BLaER1 (cell line): ENCODE measurements at regions not wholly inside any gene's neighbourhood (a gene's known extent, or its start where the extent isn't known, plus 50 kb on each side); places are given as distances from the start of the nearest gene placed in this dataset.

ENCODE experiments used
- H3K27ac ChIP-seq: shearing (Covaris generic); formaldehyde crosslinking; 2 replicates; pipeline ENCODE4 v1.8.1; 2022
- H3K27me3 ChIP-seq: shearing (Covaris generic); formaldehyde crosslinking; 2 replicates; pipeline ENCODE4 v1.8.1; 2022
- H3K36me3 ChIP-seq: shearing (Covaris generic); formaldehyde crosslinking; 2 replicates; pipeline ENCODE4 v1.8.1; 2022
- H3K4me1 ChIP-seq: shearing (Covaris generic); formaldehyde crosslinking; 2 replicates; pipeline ENCODE4 v1.8.1; 2022
- H3K4me2 ChIP-seq: shearing (Covaris generic); formaldehyde crosslinking; 2 replicates; pipeline ENCODE4 v1.8.1; 2022
- H3K4me3 ChIP-seq: shearing (Covaris generic); formaldehyde crosslinking; 2 replicates; pipeline ENCODE4 v1.8.1; 2022
- H3K9ac ChIP-seq: shearing (Covaris generic); formaldehyde crosslinking; 2 replicates; pipeline ENCODE4 v1.8.1; 2022
- H3K9me3 ChIP-seq: shearing (Covaris generic); formaldehyde crosslinking; 2 replicates; pipeline ENCODE4 v1.8.1; 2022
- H4K20me1 ChIP-seq: shearing (Covaris generic); formaldehyde crosslinking; 2 replicates; pipeline ENCODE4 v1.8.1; 2022
- Cebpa-rat ChIP-seq: shearing (Covaris generic); IDR thresholded peaks from 2 replicates; pipeline ENCODE4 v1.8.1; 2022

GRCh38 chr1:170240409-170240808 is 94.7 kb downstream of the NTMT2 start:
- Histone ChIP-seq H3K4me3 (no peak overlapping the region), H3K27me3 (no peaks in the 10 kb centered on the region), H3K9ac (no peak overlapping the region), H3K36me3 (no peaks in the 10 kb centered on the region), H4K20me1 (no peaks in the 10 kb centered on the region), H3K9me3 (no peaks in the 10 kb centered on the region), H3K4me1 (no peaks in the 10 kb centered on the region), H3K4me2 (no peak overlapping the region), H3K27ac (no peak overlapping the region)
- no peak for TF ChIP-seq Cebpa-rat

GRCh38 chr1:170241266-170241851 is 95.6 kb downstream of the NTMT2 start:
- no peaks in the 10 kb centered on the region for H3K9me3 ChIP-seq
- H3K4me2 ChIP-seq = no peak overlapping the region
- TF ChIP-seq Cebpa-rat = no peak
- no peaks in the 10 kb centered on the region for H3K4me1 ChIP-seq
- no peak overlapping the region for H3K4me3 ChIP-seq
- H4K20me1 ChIP-seq = no peaks in the 10 kb centered on the region
- H3K27ac ChIP-seq = no peak overlapping the region
- H3K36me3 ChIP-seq = no peaks in the 10 kb centered on the region
- no peaks in the 10 kb centered on the region for H3K27me3 ChIP-seq
- no peak overlapping the region for H3K9ac ChIP-seq

GRCh38 chr1:170247751-170248521 is 102.2 kb downstream of the NTMT2 start:
- no peak for TF ChIP-seq Cebpa-rat
- Histone ChIP-seq H3K9ac (no peak overlapping the region), H3K27ac (no peak overlapping the region), H3K36me3 (no peaks in the 10 kb centered on the region), H4K20me1 (no peaks in the 10 kb centered on the region), H3K4me3 (no peak overlapping the region; the same call in 1 of the 2 replicates), H3K4me2 (peak overlapping the region; percentile 66), H3K27me3 (no peaks in the 10 kb centered on the region), H3K4me1 (peaks cover 18% of the 10 kb centered on the region), H3K9me3 (peaks cover 14% of the 10 kb centered on the region; the same call in 1 of the 2 replicates)

- no peak overlapping the region for H3K9ac ChIP-seq
- H3K27me3 ChIP-seq = no peaks in the 10 kb centered on the region; the same call in 1 of the 2 replicates
- H3K27ac ChIP-seq = no peak overlapping the region
- H3K4me2 ChIP-seq = no peak overlapping the region
- no peaks in the 10 kb centered on the region for H4K20me1 ChIP-seq
- peaks cover 14% of the 10 kb centered on the region; the same call in 1 of the 2 replicates for H3K9me3 ChIP-seq
- H3K4me3 ChIP-seq = no peak overlapping the region
- H3K36me3 ChIP-seq = no peaks in the 10 kb centered on the region
- TF ChIP-seq Cebpa-rat = no peak
- H3K4me1 ChIP-seq = peaks cover 18% of the 10 kb centered on the region
Observed at GRCh38 chr1:170250531-170251276, 104.9 kb downstream of the NTMT2 start.

- Histone ChIP-seq H3K27me3 (no peaks in the 10 kb centered on the region; the same call in 1 of the 2 replicates), H3K4me2 (no peak overlapping the region), H3K4me3 (no peak overlapping the region), H3K36me3 (no peaks in the 10 kb centered on the region), H3K9ac (no peak overlapping the region), H3K9me3 (peaks cover 14% of the 10 kb centered on the region; the same call in 1 of the 2 replicates), H3K4me1 (peaks cover 9% of the 10 kb centered on the region), H3K27ac (no peak overlapping the region), H4K20me1 (no peaks in the 10 kb centered on the region)
- no peak for TF ChIP-seq Cebpa-rat
Observed at GRCh38 chr1:170252851-170253579, 107.3 kb downstream of the NTMT2 start.

GRCh38 chr1:170254371-170254770 is 108.6 kb downstream of the NTMT2 start:
- H3K4me3 ChIP-seq = no peak overlapping the region
- H3K9ac ChIP-seq = no peak overlapping the region
- no peaks in the 10 kb centered on the region for H3K4me1 ChIP-seq
- no peaks in the 10 kb centered on the region; the same call in 1 of the 2 replicates for H3K27me3 ChIP-seq
- H3K27ac ChIP-seq = no peak overlapping the region
- no peaks in the 10 kb centered on the region for H3K36me3 ChIP-seq
- peaks cover 14% of the 10 kb centered on the region; the same call in 1 of the 2 replicates for H3K9me3 ChIP-seq
- no peak overlapping the region for H3K4me2 ChIP-seq
- H4K20me1 ChIP-seq = no peaks in the 10 kb centered on the region
- no peak for TF ChIP-seq Cebpa-rat

- no peak overlapping the region for H3K9ac ChIP-seq
- H3K36me3 ChIP-seq = no peaks in the 10 kb centered on the region
- H3K9me3 ChIP-seq = no peaks in the 10 kb centered on the region
- TF ChIP-seq Cebpa-rat = no peak
- H3K4me3 ChIP-seq = no peak overlapping the region
- H3K27me3 ChIP-seq = no peaks in the 10 kb centered on the region
- no peaks in the 10 kb centered on the region for H4K20me1 ChIP-seq
- H3K4me2 ChIP-seq = no peak overlapping the region
- no peak overlapping the region for H3K27ac ChIP-seq
- H3K4me1 ChIP-seq = no peaks in the 10 kb centered on the region
Observed at GRCh38 chr1:170261669-170262068, 115.9 kb downstream of the NTMT2 start.

GRCh38 chr1:170262276-170262939 is 116.6 kb downstream of the NTMT2 start:
- no peaks in the 10 kb centered on the region for H3K27me3 ChIP-seq
- H3K4me3 ChIP-seq = no peak overlapping the region
- no peaks in the 10 kb centered on the region for H3K36me3 ChIP-seq
- no peak for TF ChIP-seq Cebpa-rat
- H3K27ac ChIP-seq = no peak overlapping the region
- H3K4me2 ChIP-seq = no peak overlapping the region
- H3K4me1 ChIP-seq = no peaks in the 10 kb centered on the region
- H3K9me3 ChIP-seq = no peaks in the 10 kb centered on the region
- no peak overlapping the region for H3K9ac ChIP-seq
- no peaks in the 10 kb centered on the region for H4K20me1 ChIP-seq

GRCh38 chr1:170265234-170265633 is 119.5 kb downstream of the NTMT2 start:
- Histone ChIP-seq H3K9me3 (no peaks in the 10 kb centered on the region), H3K4me1 (no peaks in the 10 kb centered on the region), H3K36me3 (no peaks in the 10 kb centered on the region), H4K20me1 (no peaks in the 10 kb centered on the region), H3K9ac (no peak overlapping the region), H3K4me2 (no peak overlapping the region), H3K27ac (no peak overlapping the region), H3K4me3 (no peak overlapping the region), H3K27me3 (no peaks in the 10 kb centered on the region)
- TF ChIP-seq Cebpa-rat = no peak
